Neuronal stem cell (in vitro differentiated cells): ENCODE measurements at regions not wholly inside any gene's neighbourhood (a gene's known extent, or its start where the extent isn't known, plus 50 kb on each side); places are given as distances from the start of the nearest gene placed in this dataset.
A peak's percentile ranks its signal among the peaks of the same experiment; 100 is the strongest.

Source experiments
- DNase-seq: peaks from one replicate; pipeline ENCODE4 v3.0.0-alpha.2; 2013; ENCODE audit warnings: low spot score
- H2AFZ ChIP-seq: one replicate; pipeline ENCODE4 v1.6.1; 2013; ENCODE audit warnings: mild to moderate bottlenecking, low read length, inconsistent platforms
- H2AK5ac ChIP-seq: 2 replicates; pipeline ENCODE4 v1.6.1; 2013; ENCODE audit warnings: low read depth, mild to moderate bottlenecking, inconsistent platforms, low read length, moderate library complexity, mixed read lengths
- H2BK120ac ChIP-seq: 2 replicates; pipeline ENCODE4 v1.6.1; 2013; ENCODE audit warnings: low read depth, mild to moderate bottlenecking, inconsistent platforms, low read length, moderate library complexity, mixed read lengths
- H2BK12ac ChIP-seq: one replicate; pipeline ENCODE4 v1.6.1; 2013; ENCODE audit warnings: low read length, inconsistent platforms
- H2BK15ac ChIP-seq: 2 replicates; pipeline ENCODE4 v1.6.1; 2013; ENCODE audit warnings: mild to moderate bottlenecking, low read length, inconsistent platforms, mixed read lengths
- H2BK5ac ChIP-seq: one replicate; pipeline ENCODE4 v1.6.1; 2013; ENCODE audit warnings: inconsistent platforms, mild to moderate bottlenecking, low read length, moderate library complexity
- H3K14ac ChIP-seq: one replicate; pipeline ENCODE4 v1.6.1; 2013; ENCODE audit warnings: low read length, inconsistent platforms
- H3K18ac ChIP-seq: 2 replicates; pipeline ENCODE4 v1.6.1; 2013; ENCODE audit warnings: low read length, inconsistent platforms
- H3K23ac ChIP-seq: 2 replicates; pipeline ENCODE4 v1.6.1; 2013; ENCODE audit warnings: low read depth, mild to moderate bottlenecking, mixed read lengths, low read length, inconsistent platforms; ENCODE audit not compliant: poor library complexity
- H3K27ac ChIP-seq: replicated peaks from 3 replicates; pipeline ENCODE4 v1.5.1; 2013; ENCODE audit warnings: low read length, inconsistent platforms
- H3K27me3 ChIP-seq, 3 experiments: 2 replicates each; pipeline ENCODE4 v1.6.1; 2013; ENCODE audit warnings: low read length in 3 of 3, mild to moderate bottlenecking in 2 of 3, inconsistent platforms in 1 of 3, low read depth in 1 of 3, mixed read lengths in 1 of 3, moderate library complexity in 1 of 3; ENCODE audit not compliant: control insufficient read depth in 3 of 3, insufficient read depth in 3 of 3
- H3K36me3 ChIP-seq, 2 donors: replicated peaks in 1 of 2; 2 replicates each; pipeline ENCODE4 v1.6.1; 2013; ENCODE audit warnings: low read length in 2 of 2; ENCODE audit not compliant: control insufficient read depth in 2 of 2, insufficient read depth in 2 of 2
- H3K4ac ChIP-seq: 2 replicates; pipeline ENCODE4 v1.6.1; 2013; ENCODE audit warnings: inconsistent platforms, mild to moderate bottlenecking, low read length, moderate library complexity
- H3K4me1 ChIP-seq, 2 donors: 1 replicate in 1 of 2; 2 replicates in 1 of 2; pipeline ENCODE4 v1.6.1; 2013; ENCODE audit warnings: low read length in 2 of 2, low read depth in 1 of 2; ENCODE audit not compliant: control insufficient read depth in 2 of 2, insufficient read depth in 1 of 2
- H3K4me2 ChIP-seq: one replicate; pipeline ENCODE4 v1.6.1; 2013; ENCODE audit warnings: mild to moderate bottlenecking, low read length, inconsistent platforms; ENCODE audit not compliant: insufficient read depth, poor library complexity, severe bottlenecking
- H3K4me3 ChIP-seq, 2 donors: 2 replicates each; pipeline ENCODE4 v1.5.1; 2013; ENCODE audit warnings: low read length in 2 of 2, mild to moderate bottlenecking in 2 of 2, inconsistent platforms in 1 of 2, moderate library complexity in 1 of 2
- H3K79me1 ChIP-seq: one replicate; pipeline ENCODE4 v1.6.1; 2013; ENCODE audit warnings: low read depth, mild to moderate bottlenecking, inconsistent platforms, low read length, moderate library complexity
- H3K9ac ChIP-seq: one replicate; pipeline ENCODE4 v1.6.1; 2013; ENCODE audit warnings: mild to moderate bottlenecking, low read depth, low read length, inconsistent platforms; ENCODE audit not compliant: poor library complexity
- H3K9me3 ChIP-seq, 2 donors: replicated peaks in 1 of 2; 2 replicates each; pipeline versions ENCODE3 to v1.6.1; 2013; ENCODE audit warnings: low read length in 2 of 2, mild to moderate bottlenecking in 2 of 2, inconsistent platforms in 1 of 2, low read depth in 1 of 2, mixed read lengths in 1 of 2, moderate library complexity in 1 of 2; ENCODE audit not compliant: control insufficient read depth in 2 of 2, insufficient read depth in 1 of 2
- H4K8ac ChIP-seq: one replicate; pipeline ENCODE4 v1.6.1; 2013; ENCODE audit warnings: low read depth, mild to moderate bottlenecking, inconsistent platforms, low read length, moderate library complexity
- H4K91ac ChIP-seq: one replicate; pipeline ENCODE4 v1.6.1; 2013; ENCODE audit warnings: low read length, low read depth, mild to moderate bottlenecking, inconsistent platforms; ENCODE audit not compliant: poor library complexity
- WGBS, 2 donors: extraction: QIAGEN DNeasy Blood & Tissue Kit; methylation state at CpG; one replicate each; pipeline ENCODE4 v1.1.7; 2013; ENCODE audit warnings: missing lambda C conversion rate in 2 of 2, mixed read lengths in 1 of 2; ENCODE audit not compliant: insufficient read length in 2 of 2, insufficient replicate concordance in 1 of 2; ENCODE audit errors: extremely low coverage in 2 of 2; 5-methylcytosine and 5-hydroxymethylcytosine counted together

GRCh38 chr5:68915079-68915478, 178.7 kb upstream of the SLC30A5 start:
- Histone ChIP-seq H3K14ac (no peak overlapping the region), H3K18ac (no peak overlapping the region), H2AFZ (no peak overlapping the region), H3K79me1 (no peaks in the 10 kb centered on the region), H3K4me3 (no peak overlapping the region), H3K23ac (no peak overlapping the region), H4K91ac (no peak overlapping the region), H2BK12ac (no peak overlapping the region), H3K4me1 (no peaks in the 10 kb centered on the region), H3K36me3 (no peaks in the 10 kb centered on the region), H2AK5ac (no peak overlapping the region), H3K9me3 (peaks cover 0 to 2% of the 10 kb centered on the region in 2 donors), H3K9ac (no peak overlapping the region), H2BK5ac (no peak overlapping the region), H3K4me2 (no peak overlapping the region), H2BK15ac (no peak overlapping the region), H2BK120ac (no peak overlapping the region), H3K27ac (no peak overlapping the region), H3K27me3 (no peaks in the 10 kb centered on the region), H3K4ac (no peak overlapping the region), H4K8ac (no peak overlapping the region)
- DNase-seq: no peak
- WGBS, 2 donors: no CpG with 5 or more reads among the region's 1 CpG

DNA sequence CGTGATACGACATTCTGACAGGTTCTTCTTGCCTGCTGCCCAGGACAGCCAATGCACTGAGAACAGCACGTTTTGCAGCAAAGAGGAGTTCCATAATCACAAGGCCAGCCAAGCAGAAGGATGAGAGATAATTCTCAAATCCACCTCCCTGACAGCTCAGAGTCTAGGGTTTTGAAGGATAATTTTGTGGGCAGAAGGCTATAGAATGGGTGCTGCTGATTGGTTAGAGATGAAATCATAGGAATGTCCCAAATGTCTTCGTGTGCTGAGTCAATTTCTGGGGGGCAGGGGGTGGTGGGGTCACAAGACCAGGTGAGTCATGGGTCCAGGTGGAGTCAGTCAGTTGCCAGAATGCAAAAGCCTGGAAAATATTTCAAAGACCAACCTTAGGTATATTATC, 175.5 kb upstream of the SLC30A5 start:
- Histone ChIP-seq H2BK120ac (no peak overlapping the region), H3K4me1 (no peaks in the 10 kb centered on the region)

DNA sequence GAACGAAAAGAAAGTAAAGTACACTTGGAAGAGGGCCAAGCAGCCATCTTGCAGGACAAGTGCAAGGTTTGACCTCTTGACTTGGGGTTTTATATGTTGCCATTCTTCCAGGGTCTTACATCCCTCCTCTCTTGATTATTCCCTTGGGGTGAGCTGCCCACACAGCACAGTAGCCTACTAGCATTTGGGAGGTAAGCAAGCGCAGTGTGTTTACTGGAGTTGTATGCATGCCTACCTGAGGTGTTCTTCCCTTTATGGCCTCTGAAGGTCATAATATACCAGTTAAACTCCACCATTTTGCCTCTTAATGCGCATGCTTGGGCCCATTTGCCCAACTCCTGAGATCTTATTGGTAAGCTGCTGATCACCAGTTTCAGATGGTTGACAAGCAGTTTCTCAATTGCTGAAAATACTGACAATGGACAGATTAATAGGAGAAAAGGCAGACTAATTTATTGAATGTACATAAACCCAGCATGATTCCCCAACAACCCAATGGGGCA, 173.8 kb upstream of the SLC30A5 start:
- WGBS, 2 donors: no CpG with 5 or more reads among the region's 3 CpGs

More for the DNA sequence above, 175.5 kb upstream of the SLC30A5 start:
- Histone ChIP-seq H3K18ac (no peak overlapping the region), H2BK12ac (no peak overlapping the region), H3K4me3 (no peak overlapping the region), H3K9me3 (peaks cover 0 to 2% of the 10 kb centered on the region in 2 donors), H3K36me3 (no peaks in the 10 kb centered on the region), H2BK5ac (no peak overlapping the region), H3K14ac (no peak overlapping the region), H3K27ac (no peak overlapping the region), H4K91ac (no peak overlapping the region), H2BK15ac (no peak overlapping the region), H3K4me2 (no peak overlapping the region), H4K8ac (no peak overlapping the region), H3K79me1 (no peaks in the 10 kb centered on the region), H3K27me3 (no peaks in the 10 kb centered on the region), H2AK5ac (no peak overlapping the region), H3K4ac (no peak overlapping the region), H3K9ac (no peak overlapping the region), H3K23ac (no peak overlapping the region), H2AFZ (no peak overlapping the region)
- no peak for DNase-seq
- no CpG with 5 or more reads among the region's 4 CpGs for WGBS, 2 donors

GRCh38 chr5:68920888-68921287, 172.9 kb upstream of the SLC30A5 start:
- Histone ChIP-seq H3K4me3 (no peak overlapping the region), H2BK5ac (no peak overlapping the region), H3K4ac (no peak overlapping the region), H3K14ac (no peak overlapping the region), H2BK12ac (no peak overlapping the region), H3K27ac (no peak overlapping the region), H3K4me1 (no peaks in the 10 kb centered on the region), H3K18ac (no peak overlapping the region), H3K9me3 (peaks cover 0 to 2% of the 10 kb centered on the region in 2 donors), H3K79me1 (no peaks in the 10 kb centered on the region), H3K9ac (peak overlapping the region; percentile 18), H2BK15ac (no peak overlapping the region), H3K36me3 (no peaks in the 10 kb centered on the region), H3K27me3 (no peaks in the 10 kb centered on the region), H2AK5ac (no peak overlapping the region), H2AFZ (no peak overlapping the region), H4K91ac (no peak overlapping the region), H3K23ac (no peak overlapping the region), H2BK120ac (no peak overlapping the region), H4K8ac (no peak overlapping the region), H3K4me2 (no peak overlapping the region)
- DNase-seq: no peak
- WGBS, 2 donors: no CpG with 5 or more reads among the region's 28 CpGs

More for the DNA sequence above, 173.8 kb upstream of the SLC30A5 start:
- Histone ChIP-seq H3K14ac (no peak overlapping the region), H3K4ac (no peak overlapping the region), H3K4me2 (no peak overlapping the region), H2BK15ac (no peak overlapping the region), H2BK12ac (no peak overlapping the region), H4K91ac (no peak overlapping the region), H3K79me1 (no peaks in the 10 kb centered on the region), H3K18ac (no peak overlapping the region), H4K8ac (no peak overlapping the region), H2AFZ (no peak overlapping the region), H3K27ac (no peak overlapping the region), H3K9me3 (peaks cover 0 to 2% of the 10 kb centered on the region in 2 donors), H3K23ac (no peak overlapping the region), H3K4me3 (no peak overlapping the region), H2AK5ac (no peak overlapping the region), H3K4me1 (no peaks in the 10 kb centered on the region), H3K9ac (no peak overlapping the region), H2BK5ac (no peak overlapping the region), H2BK120ac (no peak overlapping the region), H3K36me3 (no peaks in the 10 kb centered on the region), H3K27me3 (no peaks in the 10 kb centered on the region)
- no peak for DNase-seq
